Kidney glomerular epithelial cell (primary cell): ENCODE measurements at regions not wholly inside any gene's neighbourhood (a gene's known extent, or its start where the extent isn't known, plus 50 kb on each side); places are given as distances from the start of the nearest gene placed in this dataset.

ENCODE experiments used
- DNase-seq: peaks from one replicate; lab custom pipeline; 2025; lab: John Stamatoyannopoulos, UW

DNA sequence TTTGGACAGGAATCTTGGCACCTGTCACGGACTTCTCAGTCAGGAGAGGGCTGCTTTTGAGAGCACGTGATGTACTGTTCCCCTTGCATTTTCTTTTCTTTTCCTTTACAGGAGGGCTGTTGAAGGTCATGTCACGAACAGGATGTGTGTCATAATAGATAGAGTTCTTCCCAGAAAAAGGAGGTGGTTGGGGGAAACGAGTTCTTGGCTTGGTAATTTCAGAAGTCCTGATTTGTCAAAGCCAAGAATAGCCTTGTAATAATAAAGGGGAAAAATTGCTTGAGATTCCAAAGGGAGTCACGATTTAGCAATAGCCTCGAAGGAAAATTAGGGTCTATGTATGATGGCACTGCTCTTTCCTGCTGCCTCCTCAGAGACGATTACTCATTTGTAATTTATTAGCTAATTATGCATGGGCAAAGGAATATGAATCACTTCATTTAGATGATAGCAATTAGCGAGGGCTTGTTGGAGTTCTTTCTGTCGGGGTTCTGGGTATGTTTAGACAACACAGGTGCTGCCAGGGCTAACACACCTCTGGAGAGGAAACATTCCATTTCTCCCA lies 277.7 kb upstream of the N4BP1 start:
- DNase-seq: no peak

DNA sequence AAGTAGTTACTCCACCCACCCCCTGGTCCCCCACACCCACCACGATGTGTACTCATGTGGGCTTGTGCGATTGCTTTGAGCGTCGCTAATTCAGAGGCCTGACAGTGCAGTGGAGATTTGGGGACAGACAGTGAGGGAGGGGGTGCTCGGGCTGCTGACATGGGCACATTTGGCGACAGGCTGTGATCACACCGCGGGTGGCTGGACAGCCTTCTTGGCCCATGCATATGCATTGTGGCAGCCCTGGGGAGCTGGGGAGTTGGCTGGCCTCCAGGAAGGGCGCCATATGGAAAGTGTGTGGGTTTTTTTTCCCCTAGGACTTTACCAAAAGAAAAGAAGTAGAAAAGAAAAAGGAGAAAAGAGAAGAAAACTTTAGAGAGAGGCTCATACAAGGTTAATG lies 275.5 kb upstream of the N4BP1 start:
- no peak for DNase-seq

DNA sequence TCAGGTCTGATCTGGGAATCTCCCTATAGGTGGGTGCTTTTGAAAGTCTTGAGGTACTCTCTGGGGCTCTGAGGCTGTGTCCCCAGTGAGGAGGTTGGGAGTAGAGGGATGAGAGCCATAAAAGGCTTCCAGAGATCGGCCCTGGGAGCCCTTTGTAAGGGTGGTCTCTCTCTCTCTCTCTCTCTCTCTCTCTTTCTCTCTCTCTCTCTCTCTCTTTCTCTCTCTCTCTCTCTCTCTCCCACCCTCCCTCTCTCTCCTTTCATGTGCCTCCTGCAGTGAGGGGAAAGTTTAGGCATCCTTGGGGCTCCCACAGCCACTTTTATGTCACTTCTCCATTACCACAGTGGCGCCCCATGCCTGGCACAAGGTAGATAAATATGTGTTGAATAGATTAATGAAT lies 271.3 kb upstream of the N4BP1 start:
- DNase-seq: no peak

DNA sequence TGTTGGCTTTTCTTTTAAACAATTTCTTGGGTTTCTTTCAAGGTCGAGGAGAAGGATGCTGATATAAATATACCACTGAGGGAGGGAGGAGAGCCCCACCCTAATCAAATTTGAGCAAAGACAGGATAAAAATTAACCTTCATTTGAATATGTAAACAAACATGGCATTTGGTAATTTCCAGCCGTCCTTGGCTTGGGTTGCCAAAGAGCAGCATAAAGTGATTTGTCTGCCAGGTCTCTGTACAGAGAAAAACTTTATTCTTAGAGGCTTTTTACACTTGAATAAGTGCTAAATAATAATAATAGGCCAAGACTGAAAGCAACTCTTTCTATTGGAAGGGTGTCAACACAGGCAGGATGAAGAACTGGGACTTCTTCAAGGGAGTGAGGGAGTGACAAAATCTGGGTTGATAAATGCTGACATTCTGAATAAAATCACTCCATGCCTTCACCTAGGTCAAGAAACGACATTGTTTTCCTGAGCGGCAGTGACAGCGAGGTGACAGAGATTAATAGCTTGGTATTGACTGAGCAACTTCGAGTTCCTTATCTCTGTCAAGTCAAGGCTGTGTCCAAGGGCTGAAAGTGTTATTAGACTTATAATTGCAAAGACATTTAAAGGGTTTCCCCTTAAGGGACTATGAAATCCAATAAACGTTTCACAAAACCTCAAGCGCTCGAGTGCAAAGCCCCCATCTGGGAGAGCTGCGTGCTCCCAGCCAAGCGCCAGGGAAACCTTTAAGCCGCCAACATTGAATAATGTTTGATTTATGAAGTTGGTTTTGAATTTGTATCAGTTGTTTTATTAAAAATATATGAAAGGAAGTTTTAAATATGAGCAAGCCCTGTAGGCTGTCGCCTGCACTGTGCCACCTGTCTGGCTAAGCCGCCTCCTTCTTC lies 269.5 kb upstream of the N4BP1 start:
- no peak for DNase-seq

DNA sequence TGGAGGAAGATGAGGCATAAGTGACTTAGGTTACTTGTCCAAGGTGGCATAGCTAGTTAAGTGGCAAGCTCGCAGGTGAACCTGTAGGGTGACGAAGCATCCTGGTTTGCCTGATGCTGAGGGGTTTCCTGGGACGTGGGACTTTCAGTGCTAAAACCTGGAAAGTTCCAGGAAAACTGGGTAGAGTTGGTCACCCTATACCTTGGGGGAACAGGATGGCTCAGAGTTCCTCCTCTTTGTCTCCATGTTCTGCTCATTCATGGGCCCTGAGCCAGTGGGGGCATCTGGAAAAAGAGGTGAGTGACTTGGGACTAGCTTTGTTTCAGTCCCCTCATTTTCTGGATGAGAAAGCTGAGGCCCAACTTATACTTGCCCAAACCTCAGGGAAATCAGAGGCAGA lies 268.0 kb upstream of the N4BP1 start:
- no peak for DNase-seq

DNA sequence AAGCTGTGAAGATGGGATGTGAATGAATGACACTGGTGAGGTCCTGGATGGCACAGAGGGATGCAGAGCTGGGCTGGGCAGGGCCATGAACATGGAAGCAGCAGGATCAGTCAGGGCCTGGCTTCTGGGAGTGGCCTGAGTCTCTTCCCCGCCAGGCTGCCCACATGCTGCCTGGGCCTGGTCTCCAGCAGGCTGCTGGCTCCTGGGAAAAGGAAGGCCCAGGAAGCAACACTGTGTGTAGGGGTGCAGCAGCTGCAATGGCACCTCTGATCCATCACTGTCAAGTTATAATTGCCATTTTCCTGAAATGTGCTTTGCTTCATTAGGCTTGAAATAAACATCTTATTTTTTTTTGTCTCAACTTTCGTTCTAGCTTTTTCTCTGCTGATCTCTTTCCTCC lies 260.2 kb upstream of the N4BP1 start:
- DNase-seq: no peak

DNA sequence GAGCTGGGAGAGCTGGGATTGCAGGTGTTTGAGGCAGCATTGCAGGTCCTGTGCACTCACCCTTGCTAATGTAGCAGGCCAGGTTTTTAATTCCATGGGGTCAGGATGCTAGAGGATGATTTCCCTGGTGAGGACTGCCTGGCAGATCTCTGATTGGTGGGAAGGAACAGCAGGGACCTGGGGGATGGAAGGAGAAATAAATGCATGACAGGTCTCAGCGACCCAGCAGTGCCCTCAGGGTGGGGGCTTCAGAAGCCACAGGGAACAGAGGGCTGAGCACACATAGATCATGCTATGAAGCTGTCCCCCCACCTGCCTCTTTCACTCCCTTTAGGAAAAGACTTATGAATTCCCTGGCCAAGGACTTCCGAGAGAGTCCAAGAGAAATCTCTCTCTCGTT lies 255.5 kb upstream of the N4BP1 start:
- DNase-seq: no peak

DNA sequence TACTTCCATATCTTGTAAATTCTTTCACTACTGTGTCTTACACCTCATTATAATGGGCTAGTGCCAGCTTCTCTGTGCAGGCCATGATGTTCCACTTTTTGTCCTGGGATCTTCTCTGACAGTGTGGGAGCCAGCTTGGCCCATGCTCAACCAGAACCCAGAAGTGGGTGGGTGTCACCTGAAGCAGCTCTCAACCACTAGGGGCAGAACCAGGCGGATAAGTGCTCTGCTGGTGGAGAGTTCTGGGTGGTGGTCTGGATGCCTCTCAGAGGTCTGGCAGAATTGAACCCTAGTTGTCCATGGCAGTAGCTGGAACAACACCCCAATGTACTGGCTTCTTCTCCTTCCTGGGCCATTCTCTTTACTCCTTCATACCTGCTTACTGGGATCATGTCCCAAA lies 254.1 kb upstream of the N4BP1 start:
- DNase-seq: no peak

DNA sequence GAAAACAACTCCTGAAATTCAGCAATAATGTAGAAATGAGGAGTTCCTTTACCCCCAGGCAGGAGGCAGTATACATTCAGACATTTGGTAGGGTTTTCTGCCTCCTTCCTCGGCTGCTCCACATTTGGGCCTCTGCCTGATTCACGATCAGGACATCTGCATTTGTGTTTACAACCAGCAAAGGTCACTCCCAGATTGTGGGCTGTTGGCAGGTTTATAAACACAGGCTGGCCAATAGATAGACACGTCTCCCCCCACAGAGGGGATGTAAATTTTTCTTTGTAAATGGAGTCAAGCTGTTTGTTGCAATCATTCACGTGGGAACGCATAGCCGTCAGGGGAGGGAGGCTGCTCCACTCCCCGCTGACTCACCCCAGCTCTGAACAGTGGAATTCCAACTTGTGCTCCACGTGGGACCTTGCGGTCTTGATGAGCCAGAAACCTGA lies 252.1 kb upstream of the N4BP1 start:
- DNase-seq: no peak

DNA sequence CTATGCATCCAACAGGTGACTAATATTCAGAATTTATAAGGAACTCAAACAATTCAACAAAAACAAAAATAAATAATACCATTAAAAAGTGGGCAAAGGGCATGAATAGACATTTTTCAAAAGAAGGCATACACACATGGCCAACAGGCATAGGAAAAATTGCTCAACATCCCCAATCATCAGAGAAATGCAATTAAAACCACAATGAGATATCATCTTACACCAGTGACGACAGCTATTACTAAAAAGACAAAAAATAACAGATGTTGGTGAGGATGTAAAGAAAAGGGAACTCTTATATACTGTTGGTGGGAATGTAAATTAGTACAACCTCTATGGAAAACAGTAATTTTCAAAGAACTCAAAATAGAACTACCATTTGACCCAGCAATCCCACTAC lies 250.4 kb upstream of the N4BP1 start:
- DNase-seq: no peak

DNA sequence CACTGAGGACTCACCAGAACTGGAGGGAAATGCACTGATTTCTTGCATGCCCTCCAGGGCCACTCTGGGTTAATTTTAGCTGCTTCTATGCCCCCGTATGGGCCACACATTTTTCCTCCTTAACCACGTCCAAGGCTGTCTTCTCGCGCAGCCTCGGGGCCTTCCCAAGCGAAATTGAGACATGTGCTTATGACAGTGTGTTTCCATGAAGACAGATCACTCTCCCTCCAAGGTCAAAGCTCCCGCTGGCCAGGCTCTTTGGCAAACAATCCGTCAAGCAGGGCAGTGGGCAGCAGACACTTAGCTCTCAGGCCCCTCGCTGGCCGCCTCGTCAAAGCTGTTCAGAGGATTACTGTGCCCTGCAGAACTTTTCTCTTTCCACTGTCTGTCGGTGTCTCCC lies 243.0 kb upstream of the N4BP1 start:
- no peak for DNase-seq

DNA sequence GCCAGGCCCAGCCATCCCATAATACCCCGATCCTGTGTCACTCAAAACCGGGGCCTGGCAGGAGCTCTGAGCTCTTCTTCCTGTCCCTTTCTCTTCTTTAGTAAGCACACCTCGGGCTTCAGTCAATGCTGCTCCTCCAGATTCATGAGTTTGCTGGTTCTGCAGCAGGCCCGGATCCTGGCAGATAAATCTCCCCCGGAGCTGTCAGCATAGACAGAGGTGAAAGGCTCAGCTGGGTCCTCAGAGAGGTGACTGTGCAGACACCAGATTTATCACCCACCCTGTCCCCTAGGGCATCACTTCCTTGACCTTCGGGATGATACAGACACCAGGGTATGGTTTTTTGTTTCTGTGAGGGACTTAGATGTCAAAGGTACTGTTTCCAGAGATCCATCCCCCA lies 242.5 kb upstream of the N4BP1 start:
- no peak for DNase-seq

DNA sequence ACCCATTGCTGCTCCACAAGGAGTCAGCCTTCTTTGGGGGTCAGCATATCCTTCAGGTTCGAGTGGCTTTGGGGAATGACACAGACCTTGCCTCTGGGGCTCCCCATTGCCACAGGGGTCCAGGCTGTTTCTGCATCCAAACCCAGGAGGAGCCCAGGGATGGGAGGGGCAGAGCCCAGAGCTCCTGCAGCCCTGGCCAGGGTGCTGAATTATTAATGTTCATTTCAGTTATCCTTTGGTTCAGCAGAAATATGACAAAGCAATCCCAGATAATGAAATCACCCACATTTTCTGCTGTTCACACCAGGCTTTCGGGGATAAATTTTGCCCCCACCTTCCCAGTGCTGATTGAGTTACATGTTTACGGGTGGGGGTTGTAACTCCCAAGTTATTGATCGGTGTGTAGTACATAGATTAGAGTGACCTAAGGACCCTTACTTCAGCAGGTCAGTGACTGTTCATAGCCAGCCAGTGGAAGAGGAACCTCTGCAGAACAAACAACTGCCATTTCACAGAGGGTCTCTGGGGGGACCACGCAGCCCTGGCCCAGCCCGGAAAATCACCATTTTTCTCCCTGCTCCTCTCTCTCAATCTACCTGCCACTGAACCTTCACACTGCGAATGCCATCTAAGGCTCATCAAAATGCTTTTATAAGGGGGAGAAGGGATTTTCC lies 240.3 kb upstream of the N4BP1 start:
- no peak for DNase-seq

DNA sequence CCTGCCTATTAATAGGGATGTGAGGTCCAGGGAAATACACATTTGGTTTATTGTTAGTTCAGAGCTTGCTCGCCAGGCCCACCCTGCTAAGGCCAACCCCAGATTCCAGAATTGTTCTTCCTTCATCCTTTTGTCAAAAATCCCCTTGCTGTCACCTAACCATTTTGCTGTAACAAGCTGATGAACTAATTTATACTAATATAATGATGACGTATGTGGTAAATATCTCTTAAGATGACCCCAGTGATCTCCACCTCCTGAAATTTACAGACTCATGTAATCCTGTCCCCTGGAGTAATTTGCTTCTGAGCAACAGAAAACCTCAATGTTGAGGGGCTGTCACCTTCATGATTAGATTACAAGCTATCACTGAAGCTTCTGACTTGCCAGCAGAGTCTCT lies 236.3 kb upstream of the N4BP1 start:
- DNase-seq: no peak

DNA sequence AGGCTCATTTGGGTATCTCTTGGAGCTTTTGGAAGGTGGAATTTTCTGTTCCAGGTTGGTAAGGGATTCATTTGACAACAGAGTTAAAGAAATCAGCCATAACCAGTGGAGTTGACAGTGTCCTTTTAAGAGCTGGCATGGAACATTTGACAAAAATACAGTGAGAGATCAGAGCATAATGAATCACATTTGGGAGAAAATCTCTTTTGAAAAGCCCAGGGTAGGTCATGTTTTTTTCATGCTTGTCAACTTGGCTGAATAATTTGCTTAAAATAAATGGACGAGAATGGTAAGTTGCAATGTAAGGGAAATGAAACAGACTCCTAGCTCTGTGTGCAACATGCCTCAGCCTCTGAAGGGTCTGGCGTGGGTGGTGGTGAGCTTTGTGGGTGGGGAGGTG lies 235.3 kb upstream of the N4BP1 start:
- no peak for DNase-seq

DNA sequence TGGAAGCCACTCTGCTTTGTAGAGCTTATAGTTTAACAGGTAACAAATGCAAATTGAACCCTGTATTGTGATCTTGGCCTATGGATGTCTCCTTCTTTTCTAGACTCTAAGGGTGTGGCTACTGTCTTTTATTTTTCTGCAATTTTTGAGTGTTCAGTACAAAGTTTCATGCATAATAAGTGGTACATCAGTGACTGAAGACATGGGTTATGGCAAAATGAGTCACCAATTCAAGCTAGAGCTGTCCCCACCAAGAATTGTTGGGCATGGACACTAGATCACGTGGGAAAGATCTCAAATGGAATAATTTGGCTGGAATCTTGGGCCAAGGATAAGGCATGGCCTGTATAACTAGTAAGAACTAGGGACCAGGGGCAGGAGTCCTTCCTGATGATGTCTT lies 228.4 kb upstream of the N4BP1 start:
- DNase-seq: no peak

DNA sequence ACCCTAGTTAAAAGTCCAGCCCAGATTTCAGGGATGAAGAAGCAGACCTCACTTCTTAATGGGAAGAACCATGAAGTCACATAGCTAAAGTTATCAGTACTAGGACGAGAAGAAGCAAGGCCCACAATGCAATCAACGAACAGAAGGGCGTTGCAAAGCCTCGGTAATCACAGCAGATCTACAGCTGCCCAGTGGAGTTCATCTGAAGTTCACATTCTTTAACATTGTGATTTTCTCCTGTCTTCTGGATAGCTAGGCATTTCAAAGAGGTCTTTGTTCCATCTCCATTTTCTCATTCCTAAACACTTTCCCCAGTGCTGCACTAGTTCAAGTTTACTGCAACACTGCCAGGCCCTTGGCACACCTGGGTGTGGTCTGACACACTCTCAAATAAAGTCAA lies 226.7 kb upstream of the N4BP1 start:
- no peak for DNase-seq

DNA sequence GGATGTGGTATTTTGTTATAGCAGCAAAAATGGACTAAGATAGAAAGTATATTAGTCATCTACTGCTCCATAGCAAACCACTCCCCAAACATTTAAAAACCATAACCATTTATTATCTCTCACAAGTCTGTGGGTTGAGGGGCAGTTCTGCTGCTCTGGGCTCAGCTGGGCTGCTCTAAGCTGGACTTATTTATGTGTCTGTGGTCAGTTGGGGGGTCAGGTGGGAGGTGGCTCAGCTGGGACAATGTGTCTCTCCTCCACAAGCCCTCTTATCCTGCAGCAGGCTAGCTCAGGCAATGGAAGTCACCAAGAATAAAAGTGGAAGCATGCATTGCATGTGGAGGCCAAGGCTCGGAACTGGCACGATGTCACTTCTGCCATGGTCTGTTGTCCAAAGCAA lies 226.1 kb upstream of the N4BP1 start:
- DNase-seq: no peak

DNA sequence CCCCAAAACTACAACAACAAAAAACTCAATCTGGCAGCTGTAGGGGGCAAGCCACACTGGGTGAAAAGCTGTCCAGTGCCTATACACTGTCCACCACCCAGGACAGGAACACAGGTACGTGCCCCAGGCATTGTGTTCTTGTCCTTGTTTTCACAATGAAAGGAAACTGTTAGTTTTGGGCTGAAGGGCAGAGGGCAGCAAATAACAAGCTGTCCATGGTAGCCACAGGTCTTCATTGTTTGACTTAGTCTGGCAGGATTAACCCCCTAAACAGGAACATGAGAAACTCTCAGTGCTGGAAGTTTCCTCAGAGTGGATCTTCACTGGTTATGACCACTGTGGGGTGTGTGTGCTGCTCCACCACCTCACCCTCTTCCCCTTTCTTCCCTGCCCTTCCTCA lies 224.6 kb upstream of the N4BP1 start:
- no peak for DNase-seq

DNA sequence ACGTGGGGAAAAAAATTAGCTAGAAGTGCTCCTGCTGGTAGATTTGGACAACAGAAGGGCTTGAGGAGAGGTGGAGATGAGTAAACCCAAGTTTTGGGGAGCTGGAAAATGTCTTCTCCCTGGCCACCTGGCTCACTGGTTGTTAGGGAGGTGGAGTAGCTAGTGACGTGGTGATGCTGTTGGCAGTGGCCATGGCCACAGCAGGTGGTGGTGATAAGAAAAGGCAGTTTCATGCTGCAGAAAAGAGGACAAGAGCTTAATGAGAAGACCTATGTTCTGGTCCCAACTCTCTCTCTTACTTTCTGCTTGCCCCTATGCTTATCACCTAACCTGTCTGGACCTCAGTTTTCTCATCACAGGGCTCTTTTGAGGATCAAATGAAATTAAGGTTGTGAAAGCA lies 223.5 kb upstream of the N4BP1 start:
- DNase-seq: no peak

DNA sequence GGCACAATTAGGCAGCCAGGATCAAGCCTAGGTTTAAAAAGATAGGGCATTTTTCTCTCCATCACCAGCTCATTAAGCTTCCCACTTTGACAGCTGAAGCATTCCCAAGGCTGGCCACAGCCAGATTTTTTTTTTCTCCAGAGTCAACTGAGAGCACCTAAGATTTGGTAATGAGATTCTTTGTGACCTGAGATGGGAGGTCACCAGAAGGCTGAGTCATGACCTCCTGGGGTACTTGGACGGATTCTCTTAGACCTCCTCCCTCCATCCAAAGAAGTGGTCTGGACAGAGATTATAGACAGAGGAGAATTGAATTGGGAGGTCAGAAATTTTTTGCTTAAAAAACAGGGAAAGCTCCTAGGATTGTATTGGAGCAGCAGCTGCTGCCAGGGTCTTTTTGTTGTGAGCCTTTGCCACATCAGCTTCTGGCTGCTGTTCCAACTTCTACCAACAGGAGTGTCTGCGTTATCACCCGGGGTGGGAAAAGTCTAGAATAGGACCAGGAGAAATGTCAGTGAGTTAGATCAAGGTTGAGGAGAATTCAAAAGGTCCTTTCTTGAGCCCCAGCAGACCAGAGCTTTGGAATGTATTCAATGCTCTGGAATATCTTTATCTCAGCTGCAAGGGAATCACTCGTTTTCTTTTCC lies 221.2 kb upstream of the N4BP1 start:
- no peak for DNase-seq

DNA sequence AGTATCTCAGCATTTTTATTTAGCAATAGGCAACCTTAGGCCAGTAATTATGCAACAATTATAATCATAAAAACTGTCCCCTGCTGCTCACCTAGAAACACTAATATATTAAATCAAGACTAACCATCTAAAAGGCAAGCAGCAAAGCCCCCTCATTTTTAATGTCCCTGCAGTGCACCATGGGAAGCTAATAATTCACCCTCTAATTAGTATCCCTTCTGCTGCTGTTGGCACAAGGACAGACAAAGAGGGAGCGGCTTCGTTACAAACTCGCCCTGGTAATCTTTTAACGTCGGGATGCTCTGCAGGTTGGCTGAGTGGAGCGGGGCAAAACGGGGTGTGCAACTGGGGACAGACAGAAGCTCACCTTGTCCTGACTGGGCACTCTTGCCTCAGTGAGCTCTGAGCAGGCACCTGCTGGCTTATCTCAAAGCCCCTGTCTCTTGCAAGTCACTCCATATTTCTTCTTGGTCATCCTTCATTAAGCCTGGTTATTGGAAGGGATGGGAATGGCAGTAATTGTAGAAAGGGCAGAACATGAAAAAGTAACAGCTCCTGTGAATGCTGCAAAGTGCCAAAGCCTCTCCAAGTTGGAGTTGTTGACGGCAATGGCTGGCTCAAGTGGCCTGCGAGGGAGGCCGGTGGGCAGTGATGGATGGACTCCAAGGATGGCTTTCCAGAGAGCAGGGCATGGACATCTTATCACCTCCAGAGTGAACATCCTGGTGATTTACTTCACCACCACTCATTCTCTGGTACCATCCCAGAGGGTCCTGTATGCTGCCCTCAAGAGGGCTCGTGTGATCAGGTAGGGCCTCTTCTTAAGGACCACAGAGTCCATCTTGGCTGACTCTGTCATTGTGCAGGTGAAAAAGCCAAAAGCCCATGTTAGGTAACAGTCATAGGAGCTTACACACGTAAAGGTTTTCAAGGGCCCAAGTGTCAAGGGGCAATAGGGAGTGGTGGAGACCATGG lies 219.6 kb upstream of the N4BP1 start:
- DNase-seq: no peak
